ENCODE measurements at regions not wholly inside any gene's neighbourhood (a gene's known extent, or its start where the extent isn't known, plus 50 kb on each side); places are given as distances from the start of the nearest gene placed in this dataset.

DNA sequence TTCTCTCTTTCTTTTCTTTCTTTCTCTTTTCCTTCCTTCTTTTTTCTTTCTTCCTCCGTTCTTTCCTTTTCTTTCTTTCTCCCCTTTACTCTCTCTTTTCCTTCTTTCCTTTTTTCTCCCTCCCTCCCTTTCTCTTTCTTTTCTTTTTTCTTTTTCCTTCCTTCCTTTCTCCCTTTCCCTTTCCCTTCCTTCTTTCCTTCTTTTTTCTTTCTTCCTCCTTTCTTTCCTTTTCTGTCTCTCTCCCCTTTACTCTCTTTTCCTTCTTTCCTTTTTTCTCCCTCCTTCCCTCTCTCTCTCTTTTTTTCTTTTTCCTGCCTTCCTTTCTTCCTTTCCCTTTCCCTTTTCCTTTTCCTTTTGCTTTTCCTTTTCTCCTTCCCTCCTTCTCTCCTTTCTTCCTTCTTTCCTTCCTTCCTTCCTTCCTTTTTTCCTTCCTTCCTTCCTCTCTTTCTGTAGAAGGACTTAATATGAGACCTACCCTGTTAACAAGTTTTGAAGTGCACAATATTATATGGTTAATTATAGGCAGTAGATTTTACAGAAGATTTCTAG, 142.7 kb upstream of the CD180 start:
- DNase-seq (ENCODE audit: extremely low read depth, low read depth): no peak
- TF ChIP-seq, protein P1, sequence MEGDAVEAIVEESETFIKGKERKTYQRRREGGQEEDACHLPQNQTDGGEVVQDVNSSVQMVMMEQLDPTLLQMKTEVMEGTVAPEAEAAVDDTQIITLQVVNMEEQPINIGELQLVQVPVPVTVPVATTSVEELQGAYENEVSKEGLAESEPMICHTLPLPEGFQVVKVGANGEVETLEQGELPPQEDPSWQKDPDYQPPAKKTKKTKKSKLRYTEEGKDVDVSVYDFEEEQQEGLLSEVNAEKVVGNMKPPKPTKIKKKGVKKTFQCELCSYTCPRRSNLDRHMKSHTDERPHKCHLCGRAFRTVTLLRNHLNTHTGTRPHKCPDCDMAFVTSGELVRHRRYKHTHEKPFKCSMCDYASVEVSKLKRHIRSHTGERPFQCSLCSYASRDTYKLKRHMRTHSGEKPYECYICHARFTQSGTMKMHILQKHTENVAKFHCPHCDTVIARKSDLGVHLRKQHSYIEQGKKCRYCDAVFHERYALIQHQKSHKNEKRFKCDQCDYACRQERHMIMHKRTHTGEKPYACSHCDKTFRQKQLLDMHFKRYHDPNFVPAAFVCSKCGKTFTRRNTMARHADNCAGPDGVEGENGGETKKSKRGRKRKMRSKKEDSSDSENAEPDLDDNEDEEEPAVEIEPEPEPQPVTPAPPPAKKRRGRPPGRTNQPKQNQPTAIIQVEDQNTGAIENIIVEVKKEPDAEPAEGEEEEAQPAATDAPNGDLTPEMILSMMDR (IDR thresholded peaks at IDR 0.05; ENCODE audit: low read depth, low read length): no peak

DNA sequence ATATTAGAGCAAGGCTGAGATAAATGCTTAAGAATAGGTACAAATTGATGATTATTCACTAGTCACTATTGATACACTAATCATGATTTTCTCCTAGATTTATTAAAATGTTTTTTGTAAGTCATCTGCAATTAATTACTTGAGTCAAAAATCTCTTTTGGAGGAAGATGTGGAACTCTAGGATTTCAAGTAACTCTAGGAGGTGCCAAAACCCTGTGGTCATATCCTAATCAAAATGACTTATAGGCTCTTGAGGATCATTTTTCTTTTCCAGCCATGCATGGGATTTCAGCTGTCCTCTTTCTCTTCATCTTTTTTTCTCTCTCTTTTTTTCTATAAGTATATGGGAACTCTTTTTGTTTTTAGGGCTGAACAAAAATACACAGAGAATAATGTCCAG, 141.8 kb upstream of the CD180 start:
- no peak for DNase-seq (ENCODE audit: extremely low read depth, low read depth)
- TF ChIP-seq, protein P1 (IDR thresholded peaks at IDR 0.05; ENCODE audit: low read depth, low read length): no peak

DNA sequence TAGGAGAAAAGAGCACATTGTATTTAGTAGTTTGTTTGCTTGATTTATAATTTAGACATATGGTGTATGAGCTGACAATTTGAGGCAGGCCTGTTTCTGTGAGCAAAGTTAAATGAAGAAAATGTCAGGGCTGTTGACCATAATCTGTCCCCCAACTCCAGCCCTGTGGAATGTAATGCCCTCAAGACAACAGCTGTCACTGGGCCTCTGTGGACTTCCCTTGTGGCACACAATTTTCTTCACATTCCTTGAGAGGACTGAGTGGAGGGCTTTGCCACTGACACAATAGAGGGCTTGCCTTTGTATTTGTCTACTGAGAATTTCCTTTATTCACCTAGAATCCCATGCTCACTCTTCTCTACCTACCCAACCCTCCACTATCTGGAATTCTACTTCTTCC, 141.2 kb upstream of the CD180 start:
- TF ChIP-seq, protein P1 (IDR thresholded peaks at IDR 0.05; ENCODE audit: low read depth, low read length): no peak
- no peak for DNase-seq (ENCODE audit: extremely low read depth, low read depth)

DNA sequence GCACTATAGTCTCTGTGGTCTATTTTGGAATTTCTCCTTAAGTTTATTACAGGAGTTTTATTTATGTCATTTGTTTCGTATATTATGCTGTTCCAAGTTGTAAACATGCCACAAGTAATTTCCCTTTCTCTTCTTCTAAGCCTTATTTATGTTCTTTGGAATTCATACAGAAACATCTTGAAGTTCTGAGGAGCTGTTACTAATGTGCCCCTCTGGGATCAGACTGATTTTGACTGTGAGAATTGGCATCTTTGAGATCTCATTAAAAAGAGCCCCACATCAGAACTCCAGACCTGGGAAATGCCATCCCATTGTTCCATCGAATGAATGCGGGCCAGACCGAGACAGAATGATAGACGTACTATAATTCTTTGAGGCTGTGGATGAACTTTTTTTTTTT, 138.8 kb upstream of the CD180 start:
- TF ChIP-seq, protein P1 (IDR thresholded peaks at IDR 0.05; ENCODE audit: low read depth, low read length): no peak
- DNase-seq (ENCODE audit: extremely low read depth, low read depth): no peak

DNA sequence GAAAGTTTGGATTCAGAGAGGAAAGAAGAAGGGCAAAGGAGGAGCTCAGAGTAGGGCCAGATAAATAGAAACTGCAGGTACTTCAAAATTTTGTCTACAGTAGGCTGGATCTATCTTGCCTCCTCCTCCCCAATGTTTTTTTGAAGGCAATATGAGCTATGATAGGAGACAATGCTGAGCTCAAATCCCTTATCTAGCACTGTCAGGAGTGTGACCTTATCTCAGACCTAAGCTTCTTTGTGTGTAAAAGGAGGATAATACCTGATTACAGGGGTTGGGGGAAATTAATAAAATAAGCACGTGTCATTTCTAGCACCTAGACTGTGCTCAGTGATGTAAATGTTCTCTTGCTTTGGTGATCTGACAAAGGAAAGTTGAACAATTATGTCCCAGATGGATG, 137.8 kb upstream of the CD180 start:
- TF ChIP-seq, protein P1 (IDR thresholded peaks at IDR 0.05; ENCODE audit: low read depth, low read length): no peak
- DNase-seq (ENCODE audit: extremely low read depth, low read depth): no peak

DNA sequence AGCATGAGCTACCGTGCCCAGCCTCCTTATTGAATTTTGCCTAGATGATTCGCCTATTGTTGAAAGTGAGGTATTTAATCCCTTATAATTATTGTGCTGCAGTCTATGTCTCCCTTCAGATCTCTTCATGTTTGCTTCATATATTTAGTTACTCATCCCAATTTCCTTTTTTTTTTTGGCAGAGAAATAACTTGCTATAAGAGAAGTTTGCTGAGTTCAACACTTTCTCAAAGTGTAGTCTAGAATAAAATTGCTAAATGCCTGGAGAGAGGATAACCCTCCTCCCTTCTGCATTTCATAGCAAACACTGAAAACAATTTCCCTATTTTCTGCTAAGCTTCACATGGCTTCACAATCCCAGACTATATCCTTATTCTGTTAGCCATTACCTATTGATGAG, 136.6 kb upstream of the CD180 start:
- TF ChIP-seq, protein P1 (IDR thresholded peaks at IDR 0.05; ENCODE audit: low read depth, low read length): no peak
- DNase-seq (ENCODE audit: extremely low read depth, low read depth): no peak

DNA sequence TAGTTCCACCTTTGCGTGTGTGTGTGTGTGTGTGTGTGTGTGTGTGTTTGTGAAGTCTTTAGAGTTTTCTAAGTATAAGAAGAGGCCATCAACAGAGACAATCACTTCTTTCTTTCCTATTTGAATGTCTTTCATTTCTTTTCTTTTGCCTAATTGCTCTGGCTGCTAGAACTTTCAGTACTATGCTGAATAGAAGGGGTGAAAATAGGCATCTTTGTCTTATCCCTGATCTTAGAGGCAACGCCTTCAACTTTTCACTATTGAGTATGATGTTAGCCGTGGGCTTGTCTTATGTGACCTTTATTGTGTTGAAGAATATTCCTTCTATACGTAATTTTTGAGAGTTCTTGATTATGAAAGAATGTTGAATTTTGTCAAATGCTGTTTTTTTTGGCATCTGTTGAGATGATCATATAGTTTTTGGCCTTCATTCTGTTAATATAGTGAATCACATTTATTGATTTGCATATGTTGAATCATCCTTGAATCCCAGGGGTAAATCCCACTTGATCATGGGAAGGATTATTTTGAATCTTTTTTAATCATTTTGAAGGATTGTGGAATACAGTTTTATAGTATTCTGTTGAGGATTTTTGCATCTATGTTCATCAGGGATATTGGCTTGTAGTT, 134.8 kb upstream of the CD180 start:
- TF ChIP-seq, protein P1 (IDR thresholded peaks at IDR 0.05; ENCODE audit: low read depth, low read length): no peak
- DNase-seq (ENCODE audit: extremely low read depth, low read depth): no peak

Measured in AG09319 (cell line).